Retinal pigment epithelial cell (primary cell): ENCODE measurements at regions not wholly inside any gene's neighbourhood (a gene's known extent, or its start where the extent isn't known, plus 50 kb on each side); places are given as distances from the start of the nearest gene placed in this dataset.
"Not testable (repeated sequence)": the region's sequence is repeated elsewhere in the genome, so short reads cannot be mapped to it uniquely, and the experiment has no call there.

Source experiments
- DNase-seq: peaks from one replicate; pipeline ENCODE4 v3.0.0-alpha.2; 2010; ENCODE audit warnings: low read depth
- H3K4me3 ChIP-seq: 2 replicates; pipeline ENCODE4 v1.5.1; 2011; ENCODE audit warnings: mild to moderate bottlenecking, low read length, control low read depth, moderate library complexity
- TF ChIP-seq, protein P1 (sequence below): conservative IDR thresholded peaks from 2 replicates; pipeline ENCODE4 v1.5.1; 2011; ENCODE audit warnings: low read depth, low read length, control low read depth, inconsistent platforms

GRCh38 chr12:131510431-131510830, 200.5 kb upstream of the SFSWAP start:
- no peak for DNase-seq
- TF ChIP-seq, protein P1, sequence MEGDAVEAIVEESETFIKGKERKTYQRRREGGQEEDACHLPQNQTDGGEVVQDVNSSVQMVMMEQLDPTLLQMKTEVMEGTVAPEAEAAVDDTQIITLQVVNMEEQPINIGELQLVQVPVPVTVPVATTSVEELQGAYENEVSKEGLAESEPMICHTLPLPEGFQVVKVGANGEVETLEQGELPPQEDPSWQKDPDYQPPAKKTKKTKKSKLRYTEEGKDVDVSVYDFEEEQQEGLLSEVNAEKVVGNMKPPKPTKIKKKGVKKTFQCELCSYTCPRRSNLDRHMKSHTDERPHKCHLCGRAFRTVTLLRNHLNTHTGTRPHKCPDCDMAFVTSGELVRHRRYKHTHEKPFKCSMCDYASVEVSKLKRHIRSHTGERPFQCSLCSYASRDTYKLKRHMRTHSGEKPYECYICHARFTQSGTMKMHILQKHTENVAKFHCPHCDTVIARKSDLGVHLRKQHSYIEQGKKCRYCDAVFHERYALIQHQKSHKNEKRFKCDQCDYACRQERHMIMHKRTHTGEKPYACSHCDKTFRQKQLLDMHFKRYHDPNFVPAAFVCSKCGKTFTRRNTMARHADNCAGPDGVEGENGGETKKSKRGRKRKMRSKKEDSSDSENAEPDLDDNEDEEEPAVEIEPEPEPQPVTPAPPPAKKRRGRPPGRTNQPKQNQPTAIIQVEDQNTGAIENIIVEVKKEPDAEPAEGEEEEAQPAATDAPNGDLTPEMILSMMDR: no peak
- H3K4me3 ChIP-seq: no peak overlapping the region

DNA sequence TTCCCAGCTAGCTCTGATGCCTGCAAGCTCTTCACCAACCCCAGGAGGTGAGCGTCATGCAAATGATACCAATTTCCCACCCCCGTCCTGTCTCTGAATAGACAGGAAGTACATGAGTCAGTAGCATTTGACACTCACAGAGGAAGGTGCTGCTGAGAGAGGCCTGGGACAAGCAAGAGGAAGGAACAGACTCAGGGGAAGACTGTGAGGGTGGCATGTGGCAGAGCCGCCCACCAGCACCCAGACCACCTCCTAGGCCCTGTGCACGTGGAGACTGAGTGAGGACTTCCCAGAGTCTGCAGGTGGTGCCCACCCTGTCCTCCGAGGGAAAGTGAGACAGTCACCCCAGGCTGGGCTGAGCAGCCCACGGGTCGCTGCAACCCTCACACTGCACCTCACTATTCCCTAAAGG, 199.5 kb upstream of the SFSWAP start:
- no peak overlapping the region for H3K4me3 ChIP-seq
- TF ChIP-seq, protein P1: no peak
- DNase-seq: no peak

GRCh38 chr12:131511803-131512561, 198.9 kb upstream of the SFSWAP start:
- no peak overlapping the region for H3K4me3 ChIP-seq
- no peak for DNase-seq

DNA sequence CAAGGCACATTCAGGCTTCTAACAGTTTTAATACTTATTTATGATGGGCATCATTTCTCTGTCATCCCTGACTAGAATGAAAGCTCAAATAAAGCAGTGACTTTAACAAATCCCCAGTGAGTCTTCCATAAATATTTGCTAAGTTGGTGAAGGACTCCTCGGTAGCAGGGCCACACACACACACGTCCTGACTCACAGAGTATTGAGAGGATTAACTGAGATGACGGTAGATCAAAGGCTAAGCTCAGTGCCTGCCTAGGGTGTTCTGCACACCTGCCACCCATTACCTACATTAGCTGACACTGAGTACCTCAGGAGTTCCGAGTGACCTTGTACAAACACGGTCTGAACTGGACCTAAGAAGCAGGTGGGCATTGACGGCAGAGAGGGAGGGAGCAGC, 197.3 kb upstream of the SFSWAP start:
- H3K4me3 ChIP-seq: no peak overlapping the region
- DNase-seq: no peak
- TF ChIP-seq, protein P1: no peak

More at GRCh38 chr12:131511803-131512561, 198.9 kb upstream of the SFSWAP start:
- TF ChIP-seq, protein P1: no peak

DNA sequence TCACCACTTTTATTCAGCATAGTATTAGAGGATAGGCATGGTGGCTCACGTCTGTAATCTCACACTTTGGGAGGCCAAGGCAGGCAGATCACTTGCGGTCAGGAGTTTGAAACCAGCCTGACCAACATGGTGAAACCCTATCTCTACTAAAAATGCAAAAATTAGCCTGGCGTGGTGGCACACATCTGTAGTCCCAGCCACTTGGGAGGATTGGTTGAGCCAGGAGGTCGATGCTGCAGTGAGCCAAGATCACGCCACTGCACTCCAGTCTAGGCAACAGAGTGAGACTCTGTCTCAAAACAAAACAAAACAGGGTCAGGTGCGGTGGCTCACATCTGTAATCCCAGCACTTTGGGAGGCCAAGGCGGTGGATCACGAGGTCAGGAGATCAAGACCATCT, 190.3 kb upstream of the SFSWAP start:
- DNase-seq, H3K4me3 ChIP-seq: not testable (repeated sequence)

DNA sequence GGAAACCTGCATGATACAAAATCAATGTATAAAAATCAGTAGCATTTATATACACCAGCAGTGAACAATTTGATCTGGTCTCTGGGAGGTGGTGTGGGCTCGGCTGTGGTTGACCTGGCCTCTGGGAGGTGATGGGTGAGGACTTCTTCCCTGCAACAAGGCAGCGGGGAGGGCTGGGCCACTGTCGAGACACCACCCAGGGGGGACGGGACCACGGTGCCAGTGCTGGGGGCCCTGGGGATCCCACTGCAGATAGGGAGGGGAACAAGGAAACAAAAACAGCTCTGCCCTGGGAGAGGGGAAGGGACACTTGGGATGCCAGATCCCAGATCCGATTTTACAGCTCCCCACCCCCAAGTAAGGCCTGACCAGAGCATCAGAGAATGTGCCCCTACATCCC, 189.6 kb upstream of the SFSWAP start:
- TF ChIP-seq, protein P1: no peak
- no peak overlapping the region for H3K4me3 ChIP-seq
- no peak for DNase-seq

DNA sequence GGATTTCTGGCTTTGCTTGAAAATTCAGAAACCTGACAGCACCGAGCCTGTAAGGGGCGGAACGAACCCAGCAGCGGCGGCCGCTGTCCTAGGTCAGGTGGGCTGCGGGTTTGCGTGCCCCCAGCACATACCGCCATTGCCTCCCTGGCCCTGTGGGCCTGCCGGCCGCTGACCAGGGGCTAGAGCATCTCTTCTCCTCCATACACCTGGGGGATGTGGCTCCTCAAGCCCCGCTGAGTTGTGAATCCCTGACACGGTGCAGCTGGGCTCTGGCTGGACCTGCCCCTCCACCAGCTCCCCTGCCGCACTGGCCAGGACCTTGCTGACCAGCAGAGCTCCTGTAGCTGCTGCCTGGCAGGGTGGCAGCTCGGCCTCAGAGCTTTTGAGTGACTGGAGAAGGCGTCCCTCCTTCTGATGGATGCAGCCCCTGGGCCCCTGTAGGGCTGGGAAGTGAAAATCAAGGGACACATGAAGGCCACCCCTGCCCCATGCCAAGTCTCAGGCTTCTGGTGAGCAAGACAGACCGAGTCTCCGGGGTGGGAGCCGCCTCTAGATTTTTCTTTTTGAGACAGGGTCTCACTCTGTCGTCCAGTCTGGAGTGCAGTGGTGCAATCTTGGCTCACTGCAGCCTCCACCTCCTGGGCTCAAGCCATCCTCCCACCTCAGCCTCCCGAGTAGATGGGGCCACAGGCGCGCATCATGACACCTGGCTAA, 184.9 kb upstream of the SFSWAP start:
- no peak for DNase-seq
- TF ChIP-seq, protein P1: no peak
- H3K4me3 ChIP-seq: no peak overlapping the region
